ENCODE measurements at regions not wholly inside any gene's neighbourhood (a gene's known extent, or its start where the extent isn't known, plus 50 kb on each side); places are given as distances from the start of the nearest gene placed in this dataset.
"Not testable (repeated sequence)": the region's sequence is repeated elsewhere in the genome, so short reads cannot be mapped to it uniquely, and the experiment has no call there.

DNA sequence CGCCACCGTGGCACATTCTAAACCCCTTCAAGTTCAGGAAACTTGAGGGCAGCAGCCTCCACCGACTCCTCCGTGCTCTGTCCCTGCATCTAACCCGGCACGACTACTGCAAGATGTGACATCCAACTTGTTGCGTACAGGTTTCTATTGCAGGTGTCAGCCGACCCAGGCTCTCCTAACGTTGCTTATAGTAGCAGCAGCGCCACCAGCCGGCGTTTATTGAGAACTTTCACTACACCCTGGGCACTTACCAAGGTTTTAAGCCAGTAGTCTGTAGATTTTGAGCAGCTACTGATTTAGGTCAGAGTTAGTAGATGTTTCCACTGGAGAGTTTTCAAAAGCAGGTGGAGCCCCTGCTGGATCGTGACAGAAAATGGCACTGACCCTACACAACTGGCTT, 200.6 kb upstream of the PRKX start:
- not testable (repeated sequence) for H3K27ac ChIP-seq (ENCODE audit: low read length); H3K9ac ChIP-seq (ENCODE audit: low read length); H3K9me3 ChIP-seq (ENCODE audit: control insufficient read depth, low read depth, low read length); H3K27me3 ChIP-seq (ENCODE audit: control insufficient read depth, insufficient read depth, low read length); H3K36me3 ChIP-seq (ENCODE audit: control insufficient read depth, low read depth, low read length); H3K4me3 ChIP-seq (ENCODE audit: low read length); H3K4me1 ChIP-seq (ENCODE audit: control insufficient read depth, low read depth, low read length)

GRCh38 chrX:3911012-3911411, 197.6 kb upstream of the PRKX start:
- H3K27ac ChIP-seq (ENCODE audit: low read length); H3K4me1 ChIP-seq (ENCODE audit: control insufficient read depth, low read depth, low read length); H3K9me3 ChIP-seq (ENCODE audit: control insufficient read depth, low read depth, low read length); H3K4me3 ChIP-seq (ENCODE audit: low read length); H3K27me3 ChIP-seq (ENCODE audit: control insufficient read depth, insufficient read depth, low read length); H3K9ac ChIP-seq (ENCODE audit: low read length); H3K36me3 ChIP-seq (ENCODE audit: control insufficient read depth, low read depth, low read length): not testable (repeated sequence)

DNA sequence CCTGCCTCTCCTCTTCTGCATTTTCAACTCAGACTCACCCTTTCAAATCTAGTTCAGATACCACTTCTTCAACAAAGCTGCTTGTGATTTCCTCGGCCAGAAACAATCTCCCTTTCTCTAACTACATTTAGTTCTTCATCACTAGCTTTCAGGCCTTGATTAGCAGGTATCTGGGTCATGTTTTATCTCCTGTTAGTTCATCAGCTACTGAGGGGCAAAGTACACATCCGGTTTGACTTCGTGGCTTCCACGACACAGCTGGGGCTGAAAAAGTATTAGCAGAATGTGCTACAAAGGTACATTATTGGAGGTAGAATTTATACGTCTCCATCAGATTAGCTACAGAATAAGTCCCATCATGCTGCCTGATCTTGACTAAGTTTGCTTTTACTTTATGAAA, 197.2 kb upstream of the PRKX start:
- not testable (repeated sequence) for H3K9me3 ChIP-seq (ENCODE audit: control insufficient read depth, low read depth, low read length); H3K27me3 ChIP-seq (ENCODE audit: control insufficient read depth, insufficient read depth, low read length); H3K4me1 ChIP-seq (ENCODE audit: control insufficient read depth, low read depth, low read length); H3K36me3 ChIP-seq (ENCODE audit: control insufficient read depth, low read depth, low read length); H3K4me3 ChIP-seq (ENCODE audit: low read length); H3K9ac ChIP-seq (ENCODE audit: low read length); H3K27ac ChIP-seq (ENCODE audit: low read length)

DNA sequence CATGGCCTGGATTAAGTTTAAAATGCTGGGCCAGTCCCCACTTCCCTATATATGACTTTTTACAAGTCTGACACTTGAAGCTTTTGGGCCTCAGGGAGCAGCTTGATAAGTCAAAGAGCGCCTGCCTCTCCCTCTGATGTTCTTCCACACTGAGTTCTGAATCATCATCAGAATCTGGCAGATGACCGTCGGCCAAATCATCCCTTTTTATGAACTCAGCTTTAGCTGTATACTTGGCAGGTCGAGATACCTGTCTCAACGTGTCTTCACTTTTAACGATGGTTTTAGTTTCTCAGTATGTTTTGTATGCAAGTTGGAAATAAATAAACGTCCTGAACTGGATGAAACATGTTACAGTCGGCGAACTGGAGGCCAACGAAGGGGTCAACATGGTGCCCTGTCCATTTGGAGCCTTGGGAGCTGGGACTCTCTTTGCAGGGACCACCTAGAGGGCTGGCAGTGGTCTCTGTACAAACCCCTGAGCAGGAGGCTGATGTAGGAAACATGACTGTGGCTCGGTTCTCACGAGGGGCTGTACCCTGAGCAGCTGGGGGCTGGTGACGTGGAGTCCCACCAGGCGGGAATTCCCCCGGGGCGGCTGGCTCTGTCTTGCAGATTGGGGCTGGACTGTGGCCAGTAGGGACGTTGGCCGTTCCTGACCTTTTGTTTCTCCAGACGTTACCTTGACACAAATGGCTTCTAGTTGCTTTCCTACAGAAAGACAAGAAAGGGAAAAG, 192.2 kb upstream of the PRKX start:
- not testable (repeated sequence) for H3K4me1 ChIP-seq (ENCODE audit: control insufficient read depth, low read depth, low read length); H3K4me3 ChIP-seq (ENCODE audit: low read length); H3K36me3 ChIP-seq (ENCODE audit: control insufficient read depth, low read depth, low read length); H3K27me3 ChIP-seq (ENCODE audit: control insufficient read depth, insufficient read depth, low read length); H3K9ac ChIP-seq (ENCODE audit: low read length); H3K9me3 ChIP-seq (ENCODE audit: control insufficient read depth, low read depth, low read length); H3K27ac ChIP-seq (ENCODE audit: low read length)

GRCh38 chrX:3902222-3902621, 188.8 kb upstream of the PRKX start:
- H3K9ac ChIP-seq (ENCODE audit: low read length); H3K9me3 ChIP-seq (ENCODE audit: control insufficient read depth, low read depth, low read length); H3K27me3 ChIP-seq (ENCODE audit: control insufficient read depth, insufficient read depth, low read length); H3K36me3 ChIP-seq (ENCODE audit: control insufficient read depth, low read depth, low read length); H3K4me3 ChIP-seq (ENCODE audit: low read length); H3K27ac ChIP-seq (ENCODE audit: low read length); H3K4me1 ChIP-seq (ENCODE audit: control insufficient read depth, low read depth, low read length): not testable (repeated sequence)

- not testable (repeated sequence) for H3K4me1 ChIP-seq (ENCODE audit: control insufficient read depth, low read depth, low read length); H3K36me3 ChIP-seq (ENCODE audit: control insufficient read depth, low read depth, low read length); H3K4me3 ChIP-seq (ENCODE audit: low read length); H3K27ac ChIP-seq (ENCODE audit: low read length); H3K9ac ChIP-seq (ENCODE audit: low read length); H3K27me3 ChIP-seq (ENCODE audit: control insufficient read depth, insufficient read depth, low read length); H3K9me3 ChIP-seq (ENCODE audit: control insufficient read depth, low read depth, low read length)
Measured at GRCh38 chrX:3896755-3897154, 183.3 kb upstream of the PRKX start.

DNA sequence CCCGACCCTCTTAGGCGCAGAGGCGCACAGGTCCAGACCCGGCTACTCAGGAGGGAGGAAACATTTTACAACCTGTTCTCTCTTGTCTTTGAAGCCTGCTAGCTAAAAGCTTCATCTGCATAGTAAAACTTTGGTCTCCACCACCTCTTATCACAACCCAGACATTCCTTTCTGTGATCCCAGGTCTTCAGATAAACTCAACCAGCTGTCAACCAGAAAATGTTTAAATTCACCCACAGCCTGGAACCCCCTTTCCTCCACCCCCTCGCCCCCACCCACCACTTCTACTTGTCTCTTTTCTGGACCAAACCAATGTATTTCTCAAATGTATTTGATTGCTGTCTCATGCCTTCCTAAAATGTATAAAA, 169.1 kb upstream of the PRKX start:
- not testable (repeated sequence) for H3K9ac ChIP-seq (ENCODE audit: low read length); H3K27me3 ChIP-seq (ENCODE audit: control insufficient read depth, insufficient read depth, low read length); H3K36me3 ChIP-seq (ENCODE audit: control insufficient read depth, low read depth, low read length); H3K9me3 ChIP-seq (ENCODE audit: control insufficient read depth, low read depth, low read length); H3K4me1 ChIP-seq (ENCODE audit: control insufficient read depth, low read depth, low read length); H3K27ac ChIP-seq (ENCODE audit: low read length)
- peak overlapping the region; percentile 44 for H3K4me3 ChIP-seq (ENCODE audit: low read length)

- H3K36me3 ChIP-seq (ENCODE audit: control insufficient read depth, low read depth, low read length); H3K4me1 ChIP-seq (ENCODE audit: control insufficient read depth, low read depth, low read length); H3K27ac ChIP-seq (ENCODE audit: low read length); H3K9ac ChIP-seq (ENCODE audit: low read length); H3K9me3 ChIP-seq (ENCODE audit: control insufficient read depth, low read depth, low read length); H3K27me3 ChIP-seq (ENCODE audit: control insufficient read depth, insufficient read depth, low read length): not testable (repeated sequence)
- peak overlapping the region; percentile 44 for H3K4me3 ChIP-seq (ENCODE audit: low read length)
Measured at GRCh38 chrX:3881898-3882552, 168.6 kb upstream of the PRKX start.

DNA sequence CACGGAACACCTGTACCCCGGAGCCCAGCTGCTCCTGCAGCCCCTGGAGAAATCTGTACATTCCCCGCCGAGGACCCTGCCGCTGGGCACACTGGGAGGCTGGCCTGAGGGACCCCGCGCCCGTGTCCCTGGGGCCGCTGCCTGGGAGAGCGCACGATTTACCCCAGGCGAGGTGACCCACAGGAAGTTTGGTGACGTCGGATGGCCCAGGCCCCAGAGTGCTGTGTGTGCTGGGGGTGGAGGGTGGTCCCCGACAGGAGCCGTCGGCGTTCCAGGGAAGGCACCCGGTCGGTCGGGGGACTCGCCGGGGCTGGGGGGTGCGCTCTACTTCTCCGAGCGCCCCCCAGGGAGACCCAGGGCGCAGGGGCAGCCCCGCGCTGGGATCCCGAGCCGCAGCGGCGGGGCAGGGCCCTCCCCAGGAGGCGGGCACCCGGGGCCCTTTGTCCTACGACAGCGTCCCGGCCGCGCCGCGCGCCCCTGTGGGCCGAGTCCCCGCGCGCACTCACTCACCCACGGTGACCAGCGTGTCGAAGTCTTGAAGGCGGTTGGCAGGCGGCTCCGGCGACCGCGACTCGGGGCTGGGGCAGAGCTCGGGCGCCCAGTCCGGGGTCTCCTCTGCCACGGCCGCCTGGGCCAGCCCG, 167.9 kb upstream of the PRKX start:
- not testable (repeated sequence) for H3K27me3 ChIP-seq (ENCODE audit: control insufficient read depth, insufficient read depth, low read length); H3K36me3 ChIP-seq (ENCODE audit: control insufficient read depth, low read depth, low read length); H3K4me1 ChIP-seq (ENCODE audit: control insufficient read depth, low read depth, low read length); H3K27ac ChIP-seq (ENCODE audit: low read length); H3K4me3 ChIP-seq (ENCODE audit: low read length); H3K9ac ChIP-seq (ENCODE audit: low read length); H3K9me3 ChIP-seq (ENCODE audit: control insufficient read depth, low read depth, low read length)

DNA sequence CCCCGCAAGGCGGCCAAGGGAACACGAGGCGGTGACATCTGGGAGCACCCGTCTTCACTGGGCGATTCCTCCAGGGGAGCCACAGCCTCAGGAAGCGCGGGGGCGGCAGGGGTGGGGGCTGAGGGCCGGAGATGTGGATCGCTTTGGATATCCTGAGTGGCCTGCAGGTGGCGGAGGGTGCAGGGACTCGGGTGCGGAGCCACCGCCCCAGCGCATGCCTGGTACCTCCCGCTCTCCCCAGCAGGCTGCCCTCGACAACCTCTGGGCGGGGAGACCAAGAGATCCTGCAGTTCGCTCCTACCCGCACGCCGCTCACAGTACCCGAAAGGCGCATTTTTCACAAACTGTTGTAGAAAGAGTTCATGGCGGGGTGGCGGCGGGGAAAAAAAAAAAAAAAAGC, 162.9 kb upstream of the PRKX start:
- not testable (repeated sequence) for H3K4me3 ChIP-seq (ENCODE audit: low read length); H3K27me3 ChIP-seq (ENCODE audit: control insufficient read depth, insufficient read depth, low read length); H3K4me1 ChIP-seq (ENCODE audit: control insufficient read depth, low read depth, low read length); H3K27ac ChIP-seq (ENCODE audit: low read length); H3K9me3 ChIP-seq (ENCODE audit: control insufficient read depth, low read depth, low read length); H3K36me3 ChIP-seq (ENCODE audit: control insufficient read depth, low read depth, low read length); H3K9ac ChIP-seq (ENCODE audit: low read length)

DNA sequence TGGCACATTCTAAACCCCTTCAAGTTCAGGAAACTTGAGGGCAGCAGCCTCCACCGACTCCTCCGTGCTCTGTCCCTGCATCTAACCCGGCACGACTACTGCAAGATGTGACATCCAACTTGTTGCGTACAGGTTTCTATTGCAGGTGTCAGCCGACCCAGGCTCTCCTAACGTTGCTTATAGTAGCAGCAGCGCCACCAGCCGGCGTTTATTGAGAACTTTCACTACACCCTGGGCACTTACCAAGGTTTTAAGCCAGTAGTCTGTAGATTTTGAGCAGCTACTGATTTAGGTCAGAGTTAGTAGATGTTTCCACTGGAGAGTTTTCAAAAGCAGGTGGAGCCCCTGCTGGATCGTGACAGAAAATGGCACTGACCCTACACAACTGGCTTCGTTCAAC, 162.2 kb upstream of the PRKX start:
- not testable (repeated sequence) for H3K27ac ChIP-seq (ENCODE audit: low read length); H3K36me3 ChIP-seq (ENCODE audit: control insufficient read depth, low read depth, low read length); H3K9ac ChIP-seq (ENCODE audit: low read length); H3K4me1 ChIP-seq (ENCODE audit: control insufficient read depth, low read depth, low read length); H3K4me3 ChIP-seq (ENCODE audit: low read length); H3K27me3 ChIP-seq (ENCODE audit: control insufficient read depth, insufficient read depth, low read length); H3K9me3 ChIP-seq (ENCODE audit: control insufficient read depth, low read depth, low read length)

DNA sequence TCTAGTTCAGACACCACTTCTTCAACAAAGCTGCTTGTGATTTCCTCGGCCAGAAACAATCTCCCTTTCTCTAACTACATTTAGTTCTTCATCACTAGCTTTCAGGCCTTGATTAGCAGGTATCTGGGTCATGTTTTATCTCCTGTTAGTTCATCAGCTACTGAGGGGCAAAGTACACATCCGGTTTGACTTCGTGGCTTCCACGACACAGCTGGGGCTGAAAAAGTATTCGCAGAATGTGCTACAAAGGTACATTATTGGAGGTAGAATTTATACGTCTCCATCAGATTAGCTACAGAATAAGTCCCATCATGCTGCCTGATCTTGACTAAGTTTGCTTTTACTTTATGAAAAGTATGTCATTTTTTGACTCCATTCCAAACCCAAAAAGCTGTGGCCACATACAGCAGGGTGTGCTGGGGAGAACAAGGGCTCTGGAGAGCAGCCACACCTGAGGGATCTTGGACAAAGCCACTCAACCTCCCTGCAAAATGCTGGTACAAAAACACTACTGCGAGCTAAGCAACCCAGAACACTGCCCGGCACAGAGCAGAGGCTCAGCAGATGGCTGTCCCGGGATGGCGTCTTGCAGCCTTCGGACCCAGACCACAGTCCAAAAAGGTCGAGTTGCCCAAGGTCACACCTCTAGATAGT, 158.9 kb upstream of the PRKX start:
- H3K27ac ChIP-seq (ENCODE audit: low read length); H3K36me3 ChIP-seq (ENCODE audit: control insufficient read depth, low read depth, low read length); H3K4me3 ChIP-seq (ENCODE audit: low read length); H3K4me1 ChIP-seq (ENCODE audit: control insufficient read depth, low read depth, low read length); H3K9me3 ChIP-seq (ENCODE audit: control insufficient read depth, low read depth, low read length); H3K9ac ChIP-seq (ENCODE audit: low read length); H3K27me3 ChIP-seq (ENCODE audit: control insufficient read depth, insufficient read depth, low read length): not testable (repeated sequence)
